NCI-H524 (cell line): ENCODE measurements at regions not wholly inside any gene's neighbourhood (a gene's known extent, or its start where the extent isn't known, plus 50 kb on each side); places are given as distances from the start of the nearest gene placed in this dataset.
A peak's percentile ranks its signal among the peaks of the same experiment; 100 is the strongest.
"Not testable (repeated sequence)": the region's sequence is repeated elsewhere in the genome, so short reads cannot be mapped to it uniquely, and the experiment has no call there.

Experiments used
- DNase-seq, 2 experiments: peaks; one replicate each; lab custom pipeline; 2025; lab: John Stamatoyannopoulos, UW

GRCh38 chr13:33662392-33662791 is 155.6 kb upstream of the RFC3 start:
- no peak for DNase-seq

- no peak for DNase-seq
Measured at GRCh38 chr13:33665626-33666175, 152.2 kb upstream of the RFC3 start.

GRCh38 chr13:33671560-33671959 is 146.4 kb upstream of the RFC3 start:
- DNase-seq = no peak

GRCh38 chr13:33672022-33672421 is 145.9 kb upstream of the RFC3 start:
- DNase-seq = not testable (repeated sequence)

- DNase-seq = peak; percentile 69 to 81
Measured at GRCh38 chr13:33676045-33676989, 141.6 kb upstream of the RFC3 start.

- no peak for DNase-seq
Measured at GRCh38 chr13:33677215-33677614, 140.7 kb upstream of the RFC3 start.

- DNase-seq = no peak
Measured at GRCh38 chr13:33678084-33678483, 139.9 kb upstream of the RFC3 start.

GRCh38 chr13:33678906-33679657 is 138.9 kb upstream of the RFC3 start:
- DNase-seq = no peak

- no peak for DNase-seq
Measured at GRCh38 chr13:33679658-33680012, 138.3 kb upstream of the RFC3 start.

- DNase-seq = no peak
Measured at GRCh38 chr13:33682020-33682564, 135.9 kb upstream of the RFC3 start.

GRCh38 chr13:33682646-33683045 is 135.3 kb upstream of the RFC3 start:
- not testable (repeated sequence) for DNase-seq

- no peak for DNase-seq
Measured at GRCh38 chr13:33683376-33683775, 134.6 kb upstream of the RFC3 start.

- no peak for DNase-seq
Measured at GRCh38 chr13:33684874-33685273, 133.1 kb upstream of the RFC3 start.

- no peak for DNase-seq
Measured at GRCh38 chr13:33686772-33687480, 131.0 kb upstream of the RFC3 start.

GRCh38 chr13:33690354-33690753 is 127.6 kb upstream of the RFC3 start:
- no peak for DNase-seq

- no peak for DNase-seq
Measured at GRCh38 chr13:33691980-33692379, 126.0 kb upstream of the RFC3 start.

- no peak for DNase-seq
Measured at GRCh38 chr13:33692531-33692930, 125.4 kb upstream of the RFC3 start.

GRCh38 chr13:33694546-33694945 is 123.4 kb upstream of the RFC3 start:
- no peak for DNase-seq

- no peak for DNase-seq
Measured at GRCh38 chr13:33696530-33696929, 121.4 kb upstream of the RFC3 start.

GRCh38 chr13:33697926-33698325 is 120.0 kb upstream of the RFC3 start:
- no peak for DNase-seq

- no peak for DNase-seq
Measured at GRCh38 chr13:33707449-33707848, 110.5 kb upstream of the RFC3 start.

- DNase-seq = no peak
Measured at GRCh38 chr13:33710924-33711323, 107.0 kb upstream of the RFC3 start.
